Fibroblast of pulmonary artery (primary cell): ENCODE measurements at regions not wholly inside any gene's neighbourhood (a gene's known extent, or its start where the extent isn't known, plus 50 kb on each side); places are given as distances from the start of the nearest gene placed in this dataset.
A peak's percentile ranks its signal among the peaks of the same experiment; 100 is the strongest.

Source experiments
- DNase-seq: peaks from one replicate; pipeline ENCODE4 v3.0.0-alpha.2; 2010; ENCODE audit warnings: low read depth
- H3K4me3 ChIP-seq: replicated peaks from 2 replicates; pipeline ENCODE4 v1.5.1; 2011; ENCODE audit warnings: low read depth, mild to moderate bottlenecking, control low read depth, low read length, moderate library complexity
- CTCF ChIP-seq: IDR thresholded peaks from 2 replicates; pipeline ENCODE4 v1.5.1; 2011; ENCODE audit warnings: mild to moderate bottlenecking, control low read depth, low read length, inconsistent platforms; ENCODE audit errors: missing control alignments

- H3K4me3 ChIP-seq = no peak overlapping the region
- TF ChIP-seq CTCF = peak; percentile 17
- no peak for DNase-seq
Observed at GRCh38 chr7:46695051-46695708, 774.1 kb upstream of the IGFBP3 start.

- TF ChIP-seq CTCF = no peak
- DNase-seq = no peak
- no peak overlapping the region for H3K4me3 ChIP-seq
Observed at GRCh38 chr7:46694058-46694457, 773.0 kb upstream of the IGFBP3 start.

- DNase-seq = no peak
- no peak overlapping the region for H3K4me3 ChIP-seq
- no peak for TF ChIP-seq CTCF
Observed at GRCh38 chr7:46687203-46687602, 766.1 kb upstream of the IGFBP3 start.

- no peak overlapping the region for H3K4me3 ChIP-seq
- TF ChIP-seq CTCF = peak; percentile 31
- peak; percentile 10 for DNase-seq
Observed at GRCh38 chr7:46685051-46685450, 764.0 kb upstream of the IGFBP3 start.

GRCh38 chr7:46682836-46683624 lies 762.0 kb upstream of the IGFBP3 start:
- DNase-seq = peak; percentile 5
- TF ChIP-seq CTCF = no peak
- no peak overlapping the region for H3K4me3 ChIP-seq

GRCh38 chr7:46681865-46682503 lies 760.9 kb upstream of the IGFBP3 start:
- no peak overlapping the region for H3K4me3 ChIP-seq
- no peak for DNase-seq
- TF ChIP-seq CTCF = no peak
